ENCODE measurements at regions not wholly inside any gene's neighbourhood (a gene's known extent, or its start where the extent isn't known, plus 50 kb on each side); places are given as distances from the start of the nearest gene placed in this dataset.

GRCh38 chr9:86413971-86414880, 60.0 kb upstream of the TUT7 start:
- TF ChIP-seq EZH2phosphoT487 (IDR thresholded peaks at IDR 0.05; ENCODE audit: low read depth) (no peak), CTCF (IDR thresholded peaks at IDR 0.05; ENCODE audit: low read depth, low read length) (peak; percentile 74)
